K562 (cell line): ENCODE measurements at regions not wholly inside any gene's neighbourhood (a gene's known extent, or its start where the extent isn't known, plus 50 kb on each side); places are given as distances from the start of the nearest gene placed in this dataset.
"Not testable (repeated sequence)": the region's sequence is repeated elsewhere in the genome, so short reads cannot be mapped to it uniquely, and the experiment has no call there.

ENCODE experiments used
- HIVEP1 ChIP-seq: fragments of 250-450 bp; sonication (Bioruptor Pico); IDR thresholded peaks from 2 replicates; pipeline ENCODE4 v1.4.0; 2020; ENCODE audit warnings: mild to moderate bottlenecking
- MAFK ChIP-seq: IDR thresholded peaks from 2 replicates; pipeline ENCODE4 v1.6.1; 2011; ENCODE audit warnings: low read length, improper control_type of control experiment
- MCM5 ChIP-seq: fragments of 450-650 bp; IDR thresholded peaks from 2 replicates; pipeline ENCODE4 v1.6.1; 2016; ENCODE audit warnings: low read depth
- POLR2AphosphoS5 ChIP-seq: IDR thresholded peaks from 2 replicates; pipeline ENCODE4 v1.6.1; 2011; ENCODE audit warnings: mild to moderate bottlenecking, low read depth, low read length, moderate library complexity; ENCODE audit not compliant: control insufficient read depth, insufficient read depth
- POU5F1 ChIP-seq: fragments of 150-350 bp; IDR thresholded peaks from 2 replicates; pipeline ENCODE4 v1.6.1; 2014; ENCODE audit warnings: borderline replicate concordance, low read length, low read depth, mild to moderate bottlenecking; ENCODE audit not compliant: partially characterized antibody
- SP1 ChIP-seq: sonication (generic); formaldehyde crosslinking; IDR thresholded peaks from 2 replicates; pipeline ENCODE4 v1.8.1; 2022; ENCODE audit warnings: mild to moderate bottlenecking, missing genetic modification reagents
- SRF ChIP-seq, 2 experiments: fragments of 250-450, 450-650 bp in 1 of 2; sonication (Bioruptor Pico) in 1 of 2; sonication (generic) in 1 of 2; formaldehyde crosslinking; IDR thresholded peaks; 2 replicates each; pipeline versions ENCODE4 v1.5.0 to v1.5.1; 2020 to 2022; ENCODE audit warnings: mild to moderate bottlenecking in 1 of 2, missing genetic modification reagents in 1 of 2
- ZNF707 ChIP-seq: fragments of 250-450 bp; sonication (Bioruptor Pico); conservative IDR thresholded peaks from 2 replicates; pipeline ENCODE4 v1.8.0; 2022; ENCODE audit warnings: inconsistent platforms, mild to moderate bottlenecking, moderate library complexity
- TF ChIP-seq, protein P1 (sequence below), 3 experiments: IDR thresholded peaks in 2 of 3; conservative IDR thresholded peaks in 1 of 3; 2 replicates each; pipeline ENCODE4 v1.5.1; 2011 to 2012; ENCODE audit warnings: low read length in 3 of 3, mild to moderate bottlenecking in 3 of 3, control low read depth in 2 of 3, improper control_type of control experiment in 1 of 3, inconsistent platforms in 1 of 3, low read depth in 1 of 3, mixed read lengths in 1 of 3, moderate library complexity in 1 of 3; ENCODE audit not compliant: insufficient read depth in 2 of 3
- TF ChIP-seq, protein P2 (sequence below), 2 experiments: fragments of 450-650 bp in 1 of 2; IDR thresholded peaks; 2 replicates each; pipeline ENCODE4 v1.6.1; 2011 to 2017; ENCODE audit warnings: low read depth in 2 of 2, antibody characterized with exemption in 1 of 2, borderline replicate concordance in 1 of 2, low read length in 1 of 2, mild to moderate bottlenecking in 1 of 2, mixed read lengths in 1 of 2; ENCODE audit not compliant: control insufficient read depth in 1 of 2

DNA sequence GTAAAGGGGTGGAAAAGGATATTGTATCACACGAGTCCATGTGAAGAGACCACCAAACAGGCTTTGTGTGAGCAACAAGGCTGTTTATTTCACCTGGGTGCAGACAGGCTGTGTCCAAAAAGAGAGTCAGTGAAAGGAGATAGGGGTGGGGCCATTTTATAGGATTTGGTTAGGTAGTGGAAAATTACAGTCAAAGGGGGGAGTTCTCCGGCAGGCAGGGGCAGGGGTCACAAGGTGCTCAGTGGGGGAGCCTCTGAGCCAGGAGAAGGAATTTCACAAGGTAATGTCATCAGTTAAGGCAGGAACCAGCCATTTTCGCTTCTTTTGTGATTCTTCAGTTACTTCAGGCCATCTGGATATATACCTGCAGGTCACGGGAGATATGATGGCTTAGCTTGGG is 104.7 kb upstream of the SPATS2L start:
- TF ChIP-seq SRF (CRISPR knock-in tag; IDR thresholded peaks at IDR 0.05); ZNF707; SP1; POLR2AphosphoS5; MAFK; POU5F1; MCM5; HIVEP1 (CRISPR knock-in tag): not testable (repeated sequence)
- TF ChIP-seq, protein P1, sequence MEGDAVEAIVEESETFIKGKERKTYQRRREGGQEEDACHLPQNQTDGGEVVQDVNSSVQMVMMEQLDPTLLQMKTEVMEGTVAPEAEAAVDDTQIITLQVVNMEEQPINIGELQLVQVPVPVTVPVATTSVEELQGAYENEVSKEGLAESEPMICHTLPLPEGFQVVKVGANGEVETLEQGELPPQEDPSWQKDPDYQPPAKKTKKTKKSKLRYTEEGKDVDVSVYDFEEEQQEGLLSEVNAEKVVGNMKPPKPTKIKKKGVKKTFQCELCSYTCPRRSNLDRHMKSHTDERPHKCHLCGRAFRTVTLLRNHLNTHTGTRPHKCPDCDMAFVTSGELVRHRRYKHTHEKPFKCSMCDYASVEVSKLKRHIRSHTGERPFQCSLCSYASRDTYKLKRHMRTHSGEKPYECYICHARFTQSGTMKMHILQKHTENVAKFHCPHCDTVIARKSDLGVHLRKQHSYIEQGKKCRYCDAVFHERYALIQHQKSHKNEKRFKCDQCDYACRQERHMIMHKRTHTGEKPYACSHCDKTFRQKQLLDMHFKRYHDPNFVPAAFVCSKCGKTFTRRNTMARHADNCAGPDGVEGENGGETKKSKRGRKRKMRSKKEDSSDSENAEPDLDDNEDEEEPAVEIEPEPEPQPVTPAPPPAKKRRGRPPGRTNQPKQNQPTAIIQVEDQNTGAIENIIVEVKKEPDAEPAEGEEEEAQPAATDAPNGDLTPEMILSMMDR (IDR thresholded peaks at IDR 0.05 in 2 of 3, conservative IDR thresholded peaks at IDR 0.05 in 1 of 3; ENCODE audit: insufficient read depth in 2 of 3, low read depth in 1 of 3, low read length in 3 of 3): not testable (repeated sequence)
- TF ChIP-seq, protein P2, sequence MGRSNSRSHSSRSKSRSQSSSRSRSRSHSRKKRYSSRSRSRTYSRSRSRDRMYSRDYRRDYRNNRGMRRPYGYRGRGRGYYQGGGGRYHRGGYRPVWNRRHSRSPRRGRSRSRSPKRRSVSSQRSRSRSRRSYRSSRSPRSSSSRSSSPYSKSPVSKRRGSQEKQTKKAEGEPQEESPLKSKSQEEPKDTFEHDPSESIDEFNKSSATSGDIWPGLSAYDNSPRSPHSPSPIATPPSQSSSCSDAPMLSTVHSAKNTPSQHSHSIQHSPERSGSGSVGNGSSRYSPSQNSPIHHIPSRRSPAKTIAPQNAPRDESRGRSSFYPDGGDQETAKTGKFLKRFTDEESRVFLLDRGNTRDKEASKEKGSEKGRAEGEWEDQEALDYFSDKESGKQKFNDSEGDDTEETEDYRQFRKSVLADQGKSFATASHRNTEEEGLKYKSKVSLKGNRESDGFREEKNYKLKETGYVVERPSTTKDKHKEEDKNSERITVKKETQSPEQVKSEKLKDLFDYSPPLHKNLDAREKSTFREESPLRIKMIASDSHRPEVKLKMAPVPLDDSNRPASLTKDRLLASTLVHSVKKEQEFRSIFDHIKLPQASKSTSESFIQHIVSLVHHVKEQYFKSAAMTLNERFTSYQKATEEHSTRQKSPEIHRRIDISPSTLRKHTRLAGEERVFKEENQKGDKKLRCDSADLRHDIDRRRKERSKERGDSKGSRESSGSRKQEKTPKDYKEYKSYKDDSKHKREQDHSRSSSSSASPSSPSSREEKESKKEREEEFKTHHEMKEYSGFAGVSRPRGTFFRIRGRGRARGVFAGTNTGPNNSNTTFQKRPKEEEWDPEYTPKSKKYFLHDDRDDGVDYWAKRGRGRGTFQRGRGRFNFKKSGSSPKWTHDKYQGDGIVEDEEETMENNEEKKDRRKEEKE (IDR thresholded peaks at IDR 0.05; ENCODE audit: borderline replicate concordance in 1 of 2, control insufficient read depth in 1 of 2, low read depth in 2 of 2, low read length in 1 of 2): not testable (repeated sequence)
